Stimulated activated naive B cell treated with anti-CD40 and anti-IgM and Interleukin-4, amounts not matched to agents 10 μg/mL and 1 μg/mL and 100 μg/mL, for 72 hours (primary cell): ENCODE measurements at regions not wholly inside any gene's neighbourhood (a gene's known extent, or its start where the extent isn't known, plus 50 kb on each side); places are given as distances from the start of the nearest gene placed in this dataset.
A peak's percentile ranks its signal among the peaks of the same experiment; 100 is the strongest.
"Not testable (repeated sequence)": the region's sequence is repeated elsewhere in the genome, so short reads cannot be mapped to it uniquely, and the experiment has no call there.

ENCODE experiments used
- ATAC-seq, 2 donors: fragments of 150-1000 bp; cut with Tn5 transposase; replicated peaks; 2 replicates each; pipeline ENCODE4 v1.10.0; 2021; ENCODE audit warnings: moderate library complexity in 1 of 2
- DNase-seq: peaks from one replicate; pipeline ENCODE4 v3.0.0; 2021
- H3K27ac Mint-ChIP-seq: one replicate; pipeline ENCODE4 v1.8.0; 2022; ENCODE audit warnings: mild to moderate bottlenecking, mixed read lengths
- H3K27me3 Mint-ChIP-seq, 2 donors: one replicate each; pipeline ENCODE4 v1.8.0; 2022; ENCODE audit warnings: mixed read lengths in 2 of 2
- H3K36me3 Mint-ChIP-seq, 2 donors: one replicate each; pipeline ENCODE4 v1.8.0; 2022; ENCODE audit warnings: mixed read lengths in 2 of 2, mild to moderate bottlenecking in 1 of 2
- H3K4me1 Mint-ChIP-seq, 2 donors: one replicate each; pipeline ENCODE4 v1.8.0; 2022; ENCODE audit warnings: mixed read lengths in 2 of 2, mild to moderate bottlenecking in 1 of 2
- H3K4me3 Mint-ChIP-seq, 2 donors: one replicate each; pipeline ENCODE4 v1.8.0; 2022; ENCODE audit warnings: mild to moderate bottlenecking in 2 of 2, mixed read lengths in 2 of 2, moderate library complexity in 1 of 2
- H3K9me3 Mint-ChIP-seq, 2 donors: one replicate each; pipeline ENCODE4 v1.8.0; 2022; ENCODE audit warnings: mixed read lengths in 2 of 2, mild to moderate bottlenecking in 1 of 2

- Mint-ChIP-seq H3K36me3 (peaks cover 0 to 15% of the 10 kb centered on the region in 2 donors), H3K4me3 (peak overlapping the region; percentile 68 to 73), H3K9me3 (peaks cover 0 to 2% of the 10 kb centered on the region in 2 donors), H3K4me1 (peaks cover 22 to 30% of the 10 kb centered on the region in 2 donors), H3K27me3 (no peaks in the 10 kb centered on the region), H3K27ac (peak overlapping the region; percentile 84)
- ATAC-seq (peak; percentile 96 to 98), DNase-seq (peak; percentile 63)
Observed at GRCh38 chr6:151690768-151691562, 116.5 kb upstream of the ESR1 start.

- DNase-seq (no peak), ATAC-seq (no peak)
- Mint-ChIP-seq H3K27ac (peak overlapping the region; percentile 80), H3K4me3 (peak overlapping the region; percentile 4 to 39), H3K27me3 (no peaks in the 10 kb centered on the region), H3K4me1 (peaks cover 27 to 35% of the 10 kb centered on the region in 2 donors), H3K36me3 (peaks cover 0 to 15% of the 10 kb centered on the region in 2 donors), H3K9me3 (peaks cover 0 to 2% of the 10 kb centered on the region in 2 donors)
Observed at GRCh38 chr6:151692216-151692615, 115.3 kb upstream of the ESR1 start.

GRCh38 chr6:151693366-151693765, 114.1 kb upstream of the ESR1 start:
- H3K9me3 Mint-ChIP-seq, result peaks cover 0 to 2% of the 10 kb centered on the region in 2 donors
- no peak for ATAC-seq

GRCh38 chr6:151695156-151695555, 112.3 kb upstream of the ESR1 start:
- peaks cover 32 to 45% of the 10 kb centered on the region in 2 donors for H3K4me1 Mint-ChIP-seq
- H3K27ac Mint-ChIP-seq, result no peak overlapping the region
- peaks cover 3 to 15% of the 10 kb centered on the region in 2 donors for H3K36me3 Mint-ChIP-seq
- no peak overlapping the region for H3K4me3 Mint-ChIP-seq
- peaks cover 0 to 2% of the 10 kb centered on the region in 2 donors for H3K9me3 Mint-ChIP-seq
- ATAC-seq, result no peak
- no peak for DNase-seq
- H3K27me3 Mint-ChIP-seq, result no peaks in the 10 kb centered on the region

More at GRCh38 chr6:151693366-151693765, 114.1 kb upstream of the ESR1 start:
- Mint-ChIP-seq H3K4me1 (peaks cover 27 to 35% of the 10 kb centered on the region in 2 donors), H3K27me3 (no peaks in the 10 kb centered on the region), H3K27ac (peak overlapping the region; percentile 2), H3K4me3 (no peak overlapping the region), H3K36me3 (peaks cover 2 to 15% of the 10 kb centered on the region in 2 donors)
- no peak for DNase-seq

- not testable (repeated sequence) for H3K27me3 Mint-ChIP-seq, ATAC-seq, H3K9me3 Mint-ChIP-seq, H3K4me3 Mint-ChIP-seq, DNase-seq
- Mint-ChIP-seq H3K36me3 (peaks cover 3 to 15% of the 10 kb centered on the region in 2 donors), H3K4me1 (peaks cover 30 to 43% of the 10 kb centered on the region in 2 donors), H3K27ac (peak overlapping the region; percentile 4)
Observed at GRCh38 chr6:151696302-151696701, 111.2 kb upstream of the ESR1 start.

- Mint-ChIP-seq H3K27ac (no peak overlapping the region), H3K4me1 (peaks cover 29 to 50% of the 10 kb centered on the region in 2 donors), H3K27me3 (no peaks in the 10 kb centered on the region), H3K36me3 (peaks cover 0 to 3% of the 10 kb centered on the region in 2 donors), H3K9me3 (no peaks in the 10 kb centered on the region), H3K4me3 (no peak overlapping the region)
- no peak for DNase-seq
- ATAC-seq, result no peak
Observed at GRCh38 chr6:151698931-151699700, 108.4 kb upstream of the ESR1 start.

- DNase-seq (no peak), ATAC-seq (no peak)
- Mint-ChIP-seq H3K36me3 (peaks cover 3 to 4% of the 10 kb centered on the region in 2 donors), H3K4me1 (peaks cover 29 to 54% of the 10 kb centered on the region in 2 donors), H3K27ac (no peak overlapping the region), H3K4me3 (peak overlapping the region in 1 of 2 donors; percentile 7), H3K9me3 (no peaks in the 10 kb centered on the region), H3K27me3 (no peaks in the 10 kb centered on the region)
Observed at GRCh38 chr6:151699719-151700118, 107.8 kb upstream of the ESR1 start.

- Mint-ChIP-seq H3K9me3 (no peaks in the 10 kb centered on the region), H3K27ac (peak overlapping the region; percentile 89), H3K4me3 (peak overlapping the region; percentile 68 to 70), H3K4me1 (peaks cover 19 to 49% of the 10 kb centered on the region in 2 donors), H3K36me3 (peaks cover 4 to 5% of the 10 kb centered on the region in 2 donors), H3K27me3 (no peaks in the 10 kb centered on the region)
- ATAC-seq, result peak; percentile 83 to 84
- no peak for DNase-seq
Observed at GRCh38 chr6:151701911-151702562, 105.4 kb upstream of the ESR1 start.

GRCh38 chr6:151702851-151703658, 104.4 kb upstream of the ESR1 start:
- Mint-ChIP-seq H3K4me1 (peaks cover 19 to 49% of the 10 kb centered on the region in 2 donors), H3K36me3 (peaks cover 4 to 5% of the 10 kb centered on the region in 2 donors), H3K9me3 (no peaks in the 10 kb centered on the region), H3K4me3 (peak overlapping the region; percentile 46 to 65), H3K27me3 (no peaks in the 10 kb centered on the region), H3K27ac (peak overlapping the region; percentile 75)
- peak; percentile 35 for DNase-seq
- ATAC-seq, result peak; percentile 66 to 70

- peak overlapping the region; percentile 75 for H3K27ac Mint-ChIP-seq
Observed at GRCh38 chr6:151704383-151704782, 103.1 kb upstream of the ESR1 start.

GRCh38 chr6:151705993-151706733, 101.3 kb upstream of the ESR1 start:
- Mint-ChIP-seq H3K27me3 (no peaks in the 10 kb centered on the region), H3K4me1 (peaks cover 11 to 29% of the 10 kb centered on the region in 2 donors), H3K36me3 (peaks cover 2 to 4% of the 10 kb centered on the region in 2 donors), H3K4me3 (no peak overlapping the region), H3K27ac (no peak overlapping the region), H3K9me3 (peaks cover 0 to 3% of the 10 kb centered on the region in 2 donors)
- DNase-seq (no peak), ATAC-seq (no peak)

More at GRCh38 chr6:151704383-151704782, 103.1 kb upstream of the ESR1 start:
- Mint-ChIP-seq H3K27me3 (no peaks in the 10 kb centered on the region), H3K4me1 (peaks cover 19 to 45% of the 10 kb centered on the region in 2 donors), H3K9me3 (no peaks in the 10 kb centered on the region), H3K4me3 (no peak overlapping the region), H3K36me3 (peaks cover 2 to 4% of the 10 kb centered on the region in 2 donors)
- DNase-seq, result no peak
- peak in 1 of 2 donors; percentile 12 for ATAC-seq

GRCh38 chr6:151709329-151709728, 98.2 kb upstream of the ESR1 start:
- ATAC-seq, result no peak
- no peak for DNase-seq
- Mint-ChIP-seq H3K27me3 (no peaks in the 10 kb centered on the region), H3K4me1 (peaks cover 0 to 2% of the 10 kb centered on the region in 2 donors), H3K36me3 (peaks cover 17 to 24% of the 10 kb centered on the region in 2 donors), H3K4me3 (no peak overlapping the region), H3K9me3 (peaks cover 13 to 16% of the 10 kb centered on the region in 2 donors), H3K27ac (no peak overlapping the region)

- Mint-ChIP-seq H3K4me1 (peaks cover 8 to 17% of the 10 kb centered on the region in 2 donors), H3K4me3 (no peak overlapping the region), H3K36me3 (peaks cover 20 to 32% of the 10 kb centered on the region in 2 donors), H3K27me3 (peaks cover 3 to 4% of the 10 kb centered on the region in 2 donors), H3K9me3 (peaks cover 22 to 24% of the 10 kb centered on the region in 2 donors), H3K27ac (no peak overlapping the region)
- DNase-seq, result no peak
- ATAC-seq, result no peak
Observed at GRCh38 chr6:151716526-151716932, 91.0 kb upstream of the ESR1 start.
